ENCODE measurements at regions not wholly inside any gene's neighbourhood (a gene's known extent, or its start where the extent isn't known, plus 50 kb on each side); places are given as distances from the start of the nearest gene placed in this dataset.

- TF ChIP-seq POLR2AphosphoS5 (IDR thresholded peaks at IDR 0.05; ENCODE audit: low read depth, low read length) (no peak), TAF1 (IDR thresholded peaks at IDR 0.05; ENCODE audit: borderline replicate concordance, insufficient read depth, low read length) (no peak), FOXP2 (optimal IDR thresholded peaks at IDR 0.05; ENCODE audit: borderline replicate concordance, extremely low read depth, extremely low read length, insufficient read depth) (no peak), SIN3A (IDR thresholded peaks at IDR 0.05; ENCODE audit: borderline replicate concordance, insufficient read depth, low read length) (no peak)
- TF ChIP-seq, protein P1, sequence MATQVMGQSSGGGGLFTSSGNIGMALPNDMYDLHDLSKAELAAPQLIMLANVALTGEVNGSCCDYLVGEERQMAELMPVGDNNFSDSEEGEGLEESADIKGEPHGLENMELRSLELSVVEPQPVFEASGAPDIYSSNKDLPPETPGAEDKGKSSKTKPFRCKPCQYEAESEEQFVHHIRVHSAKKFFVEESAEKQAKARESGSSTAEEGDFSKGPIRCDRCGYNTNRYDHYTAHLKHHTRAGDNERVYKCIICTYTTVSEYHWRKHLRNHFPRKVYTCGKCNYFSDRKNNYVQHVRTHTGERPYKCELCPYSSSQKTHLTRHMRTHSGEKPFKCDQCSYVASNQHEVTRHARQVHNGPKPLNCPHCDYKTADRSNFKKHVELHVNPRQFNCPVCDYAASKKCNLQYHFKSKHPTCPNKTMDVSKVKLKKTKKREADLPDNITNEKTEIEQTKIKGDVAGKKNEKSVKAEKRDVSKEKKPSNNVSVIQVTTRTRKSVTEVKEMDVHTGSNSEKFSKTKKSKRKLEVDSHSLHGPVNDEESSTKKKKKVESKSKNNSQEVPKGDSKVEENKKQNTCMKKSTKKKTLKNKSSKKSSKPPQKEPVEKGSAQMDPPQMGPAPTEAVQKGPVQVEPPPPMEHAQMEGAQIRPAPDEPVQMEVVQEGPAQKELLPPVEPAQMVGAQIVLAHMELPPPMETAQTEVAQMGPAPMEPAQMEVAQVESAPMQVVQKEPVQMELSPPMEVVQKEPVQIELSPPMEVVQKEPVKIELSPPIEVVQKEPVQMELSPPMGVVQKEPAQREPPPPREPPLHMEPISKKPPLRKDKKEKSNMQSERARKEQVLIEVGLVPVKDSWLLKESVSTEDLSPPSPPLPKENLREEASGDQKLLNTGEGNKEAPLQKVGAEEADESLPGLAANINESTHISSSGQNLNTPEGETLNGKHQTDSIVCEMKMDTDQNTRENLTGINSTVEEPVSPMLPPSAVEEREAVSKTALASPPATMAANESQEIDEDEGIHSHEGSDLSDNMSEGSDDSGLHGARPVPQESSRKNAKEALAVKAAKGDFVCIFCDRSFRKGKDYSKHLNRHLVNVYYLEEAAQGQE (IDR thresholded peaks at IDR 0.05; ENCODE audit: insufficient read depth in 1 of 2, low read depth in 2 of 2, low read length in 2 of 2) = no peak
Measured at GRCh38 chr16:54412777-54413455, 126.3 kb upstream of the IRX3 start.

DNA sequence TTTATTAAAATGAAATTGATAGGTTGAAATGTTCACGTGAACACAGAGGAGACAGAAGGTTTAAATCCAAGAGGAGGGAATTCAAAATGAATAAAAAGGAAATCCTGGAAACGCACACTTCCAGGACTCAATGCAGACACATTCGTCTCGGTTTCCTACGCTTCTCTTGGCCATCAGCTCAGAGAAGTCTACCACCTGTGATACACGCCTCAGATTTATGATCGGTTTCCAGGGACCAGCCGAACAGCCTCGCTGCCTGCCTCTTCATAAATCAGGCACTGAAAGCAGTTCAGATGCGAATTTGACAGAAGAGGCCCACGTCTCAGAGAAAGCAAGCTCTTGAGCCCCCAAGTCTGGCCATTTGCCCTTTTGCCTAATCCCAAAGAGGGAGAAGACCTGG, 125.5 kb upstream of the IRX3 start:
- TF ChIP-seq SIN3A (IDR thresholded peaks at IDR 0.05; ENCODE audit: borderline replicate concordance, insufficient read depth, low read length) (no peak), FOXP2 (optimal IDR thresholded peaks at IDR 0.05; ENCODE audit: borderline replicate concordance, extremely low read depth, extremely low read length, insufficient read depth) (no peak), TAF1 (IDR thresholded peaks at IDR 0.05; ENCODE audit: borderline replicate concordance, insufficient read depth, low read length) (no peak), POLR2AphosphoS5 (IDR thresholded peaks at IDR 0.05; ENCODE audit: low read depth, low read length) (no peak)
- TF ChIP-seq, protein P1 (IDR thresholded peaks at IDR 0.05; ENCODE audit: insufficient read depth in 1 of 2, low read depth in 2 of 2, low read length in 2 of 2) = no peak

GRCh38 chr16:54411544-54411943, 125.0 kb upstream of the IRX3 start:
- TF ChIP-seq FOXP2 (optimal IDR thresholded peaks at IDR 0.05; ENCODE audit: borderline replicate concordance, extremely low read depth, extremely low read length, insufficient read depth) = no peak
- no peak for TF ChIP-seq POLR2AphosphoS5 (IDR thresholded peaks at IDR 0.05; ENCODE audit: low read depth, low read length)
- TF ChIP-seq, protein P1 (IDR thresholded peaks at IDR 0.05; ENCODE audit: insufficient read depth in 1 of 2, low read depth in 2 of 2, low read length in 2 of 2) = no peak
- no peak for TF ChIP-seq SIN3A (IDR thresholded peaks at IDR 0.05; ENCODE audit: borderline replicate concordance, insufficient read depth, low read length)
- TF ChIP-seq TAF1 (IDR thresholded peaks at IDR 0.05; ENCODE audit: borderline replicate concordance, insufficient read depth, low read length) = no peak

DNA sequence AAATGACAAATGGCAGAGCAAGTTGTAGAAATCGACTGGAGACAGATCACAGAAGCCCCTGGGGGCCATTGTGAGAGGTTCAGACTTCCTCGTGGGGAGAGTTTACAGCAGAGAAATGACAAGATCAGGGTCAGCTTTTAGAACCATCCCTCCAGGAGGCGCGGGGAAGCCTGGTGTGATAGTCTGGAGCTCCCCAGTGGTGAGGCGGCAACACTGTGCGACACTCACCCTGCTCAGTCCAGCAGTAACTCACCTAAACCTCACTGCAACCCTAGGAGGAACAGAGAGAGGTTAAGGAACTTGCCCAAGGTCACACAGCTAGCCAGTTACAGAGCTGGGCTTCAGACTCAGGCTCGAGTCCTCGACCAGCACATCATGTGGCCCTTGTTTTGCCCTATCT, 123.4 kb upstream of the IRX3 start:
- no peak for TF ChIP-seq TAF1 (IDR thresholded peaks at IDR 0.05; ENCODE audit: borderline replicate concordance, insufficient read depth, low read length)

DNA sequence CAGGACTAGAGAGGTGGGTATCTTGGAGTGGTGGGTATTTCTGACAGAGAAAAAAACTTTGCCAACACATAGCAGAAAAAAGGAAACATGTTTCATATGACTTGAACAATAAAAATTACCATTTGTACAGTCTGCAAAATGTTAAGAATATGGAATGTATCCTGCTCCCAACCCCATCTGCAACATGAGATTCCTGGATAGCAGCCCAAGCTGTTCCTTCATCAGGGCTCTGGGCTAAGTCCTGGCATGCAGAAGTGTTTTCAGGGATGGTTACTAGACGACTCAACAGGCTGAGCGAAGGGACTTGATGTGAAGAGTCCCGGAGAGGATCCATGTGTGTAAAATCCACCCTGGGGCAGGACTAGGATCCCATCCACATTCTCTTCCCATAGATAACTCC, 121.0 kb upstream of the IRX3 start:
- TF ChIP-seq FOXP2 (optimal IDR thresholded peaks at IDR 0.05; ENCODE audit: borderline replicate concordance, extremely low read depth, extremely low read length, insufficient read depth) = no peak
- TF ChIP-seq TAF1 (IDR thresholded peaks at IDR 0.05; ENCODE audit: borderline replicate concordance, insufficient read depth, low read length) = no peak
- TF ChIP-seq SIN3A (IDR thresholded peaks at IDR 0.05; ENCODE audit: borderline replicate concordance, insufficient read depth, low read length) = no peak
- no peak for TF ChIP-seq POLR2AphosphoS5 (IDR thresholded peaks at IDR 0.05; ENCODE audit: low read depth, low read length)
- TF ChIP-seq, protein P1 (IDR thresholded peaks at IDR 0.05; ENCODE audit: insufficient read depth in 1 of 2, low read depth in 2 of 2, low read length in 2 of 2) = no peak
